HEK293T (cell line): ENCODE measurements at regions not wholly inside any gene's neighbourhood (a gene's known extent, or its start where the extent isn't known, plus 50 kb on each side); places are given as distances from the start of the nearest gene placed in this dataset.

Experiments used
- BHLHE40 ChIP-seq: fragments of 450-650 bp; IDR thresholded peaks from 2 replicates; pipeline ENCODE4 v1.6.1; 2016; ENCODE audit warnings: mild to moderate bottlenecking, moderate library complexity, borderline replicate concordance
- ELF4 ChIP-seq: fragments of 450-650 bp; IDR thresholded peaks from 2 replicates; pipeline ENCODE4 v1.6.1; 2017; ENCODE audit warnings: antibody characterized with exemption
- FOXA1 ChIP-seq: fragments of 450-650 bp; IDR thresholded peaks from 2 replicates; pipeline ENCODE4 v1.6.1; 2016; ENCODE audit warnings: mild to moderate bottlenecking
- FOXK2 ChIP-seq: fragments of 450-650 bp; IDR thresholded peaks from 2 replicates; pipeline ENCODE4 v1.6.1; 2016; ENCODE audit warnings: mild to moderate bottlenecking
- FOXM1 ChIP-seq: fragments of 450-650 bp; IDR thresholded peaks from 2 replicates; pipeline ENCODE4 v1.6.1; 2017; ENCODE audit warnings: mild to moderate bottlenecking, borderline replicate concordance
- HDGF ChIP-seq: fragments of 450-650 bp; IDR thresholded peaks from 2 replicates; pipeline ENCODE4 v1.6.1; 2017; ENCODE audit warnings: antibody characterized with exemption, borderline replicate concordance
- NFRKB ChIP-seq: fragments of 450-650 bp; IDR thresholded peaks from 2 replicates; pipeline ENCODE4 v1.6.1; 2016; ENCODE audit warnings: mild to moderate bottlenecking, moderate library complexity
- SP1 ChIP-seq: fragments of 450-650 bp; IDR thresholded peaks from 2 replicates; pipeline ENCODE4 v1.6.1; 2017
- SUZ12 ChIP-seq: fragments of 450-650 bp; IDR thresholded peaks from 2 replicates; pipeline ENCODE4 v1.6.1; 2016; ENCODE audit warnings: mild to moderate bottlenecking
- TARDBP ChIP-seq: fragments of 450-650 bp; IDR thresholded peaks from 2 replicates; pipeline ENCODE4 v1.6.1; 2016

DNA sequence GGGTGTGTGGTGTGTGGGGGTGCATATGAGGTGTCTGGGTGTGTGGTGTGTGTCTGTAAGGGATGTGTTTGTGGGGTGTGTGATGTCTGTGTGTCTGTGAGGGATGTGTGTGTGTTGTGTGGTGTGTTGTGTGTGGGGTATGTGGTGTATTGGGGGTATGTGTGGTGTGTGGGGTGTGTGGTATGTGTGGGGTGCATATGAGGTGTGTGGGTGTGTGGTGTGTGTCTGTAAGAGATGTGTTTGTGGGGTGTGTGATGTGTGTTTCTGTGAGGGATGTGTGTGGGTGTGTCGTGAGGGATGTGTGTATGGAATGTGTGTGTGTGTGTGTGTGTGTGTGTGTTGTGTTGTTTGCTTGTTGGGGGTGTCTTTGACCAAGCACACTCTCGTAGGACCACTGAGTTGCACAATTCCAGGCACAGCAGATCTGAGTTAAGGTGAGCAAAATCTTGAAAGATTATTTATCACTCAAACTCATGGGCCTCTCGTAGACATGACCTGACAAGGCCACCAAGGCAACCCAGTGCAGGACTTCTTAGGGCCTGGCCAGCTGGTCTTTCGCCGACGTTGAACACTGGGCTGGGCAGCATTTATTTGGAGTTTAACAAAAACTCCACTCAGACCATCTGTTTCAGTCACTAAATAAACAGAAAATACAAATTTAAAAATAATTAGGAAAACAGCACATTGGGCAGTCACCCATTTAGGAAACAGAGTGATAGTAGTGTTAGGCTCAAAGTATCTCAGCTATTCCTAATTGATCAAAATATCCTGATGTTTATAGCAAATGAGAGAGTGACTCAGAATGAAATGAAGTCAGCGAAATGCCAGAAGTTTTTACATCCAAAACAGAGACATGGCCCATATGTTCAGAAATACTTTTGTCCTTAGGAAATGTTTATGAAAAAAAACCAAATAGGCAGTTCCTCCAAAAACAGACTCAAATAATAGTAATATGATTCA is 301.1 kb downstream of the FGF9 start:
- TF ChIP-seq HDGF (no peak), FOXK2 (no peak), TARDBP (no peak), NFRKB (no peak), SP1 (no peak), FOXM1 (no peak), BHLHE40 (no peak), ELF4 (no peak), FOXA1 (no peak), SUZ12 (no peak)
